HG02884 (cell line): ENCODE measurements at regions not wholly inside any gene's neighbourhood (a gene's known extent, or its start where the extent isn't known, plus 50 kb on each side); places are given as distances from the start of the nearest gene placed in this dataset.
"Not testable (repeated sequence)": the region's sequence is repeated elsewhere in the genome, so short reads cannot be mapped to it uniquely, and the experiment has no call there.

Experiments
- ATAC-seq: cut with Tn5 transposase; IDR thresholded peaks from one replicate; pipeline ENCODE4 v1.9.1; 2021; ENCODE audit warnings: mild to moderate bottlenecking, moderate library complexity; ENCODE audit not compliant: unreplicated experiment

DNA sequence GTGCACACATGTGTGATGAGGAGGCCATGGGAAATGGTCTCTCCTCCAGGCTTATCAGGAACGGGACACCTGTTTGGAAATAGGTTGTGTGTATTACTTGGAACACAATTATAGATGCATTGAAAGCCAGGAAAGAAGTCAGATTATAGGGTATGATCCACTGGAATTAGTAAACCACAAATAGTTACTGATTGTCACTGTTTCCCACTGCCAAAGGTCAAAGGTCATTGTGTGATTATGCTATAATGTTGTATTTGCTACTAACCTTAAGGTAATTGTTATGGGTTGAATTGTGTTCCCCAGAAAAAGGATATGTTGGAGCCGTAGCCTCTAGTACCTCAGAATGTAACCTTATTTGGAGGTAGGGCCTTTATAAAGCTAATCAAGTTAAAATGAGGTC lies 129.9 kb upstream of the FBXO33 start:
- ATAC-seq: no peak

GRCh38 chr14:39558525-39558924 lies 126.3 kb upstream of the FBXO33 start:
- ATAC-seq: no peak

- no peak for ATAC-seq
Observed at GRCh38 chr14:39555749-39556148, 123.5 kb upstream of the FBXO33 start.

DNA sequence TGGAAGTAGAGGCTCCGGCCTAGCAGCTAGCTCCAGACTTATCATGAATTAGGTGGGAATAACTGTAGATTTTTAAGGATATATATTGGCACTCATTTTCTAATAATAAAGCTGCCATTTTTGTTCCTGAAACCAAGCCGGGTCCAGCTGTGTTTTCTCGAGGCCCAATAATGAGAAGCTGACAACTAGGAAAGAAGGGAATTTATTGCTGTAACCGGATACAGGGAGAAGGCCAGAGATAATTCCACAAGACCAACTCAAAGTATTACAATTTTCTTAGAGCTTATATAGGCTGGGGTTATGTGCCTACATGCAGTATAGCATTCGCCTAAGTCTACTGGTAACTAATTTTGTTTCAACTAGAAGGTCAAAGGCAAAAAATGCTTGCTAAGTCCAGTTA lies 122.3 kb upstream of the FBXO33 start:
- no peak for ATAC-seq

- ATAC-seq: no peak
Observed at GRCh38 chr14:39548358-39548757, 116.1 kb upstream of the FBXO33 start.

DNA sequence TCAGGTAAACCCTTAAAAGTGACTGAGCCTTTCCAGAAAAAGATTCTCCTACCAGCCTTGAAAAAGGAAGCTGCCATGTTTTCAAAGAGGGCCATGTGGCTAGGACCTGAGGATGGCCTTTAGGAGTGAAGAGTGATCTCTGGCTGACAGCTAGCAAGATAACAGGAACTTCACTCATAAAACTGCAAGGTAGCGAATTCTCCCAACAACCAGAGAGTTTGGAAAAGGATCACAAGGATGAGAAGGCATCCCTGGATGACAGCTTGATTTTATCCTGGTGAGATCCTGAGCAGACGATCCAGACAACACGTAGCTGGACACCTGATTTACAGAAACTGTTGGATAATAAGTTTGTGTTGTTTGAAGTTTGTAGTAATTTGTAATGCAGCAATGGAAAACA lies 115.6 kb upstream of the FBXO33 start:
- ATAC-seq: no peak

- ATAC-seq: no peak
Observed at GRCh38 chr14:39505812-39506211, 73.6 kb upstream of the FBXO33 start.

- ATAC-seq: no peak
Observed at GRCh38 chr14:39500253-39500652, 68.0 kb upstream of the FBXO33 start.

- ATAC-seq: no peak
Observed at GRCh38 chr14:39499514-39499913, 67.3 kb upstream of the FBXO33 start.

DNA sequence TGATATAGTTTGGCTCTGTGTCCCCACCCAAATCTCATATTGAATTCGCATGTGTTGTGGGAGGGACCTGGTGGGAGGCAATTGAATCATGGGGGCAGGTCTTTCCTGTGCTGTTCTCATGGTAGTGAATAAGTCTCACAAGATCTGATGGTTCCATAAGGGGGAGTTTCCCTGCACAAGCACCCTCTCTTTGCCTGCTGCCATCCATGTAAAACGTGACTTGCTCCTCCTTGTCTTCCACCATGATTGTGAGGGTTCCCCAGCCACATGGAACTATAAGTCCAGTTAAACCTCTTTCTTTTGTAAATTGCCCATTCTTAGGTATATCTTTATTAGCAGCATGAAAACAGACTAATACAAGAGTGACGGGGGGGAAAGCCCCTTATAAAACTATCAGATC lies 65.4 kb upstream of the FBXO33 start:
- not testable (repeated sequence) for ATAC-seq

DNA sequence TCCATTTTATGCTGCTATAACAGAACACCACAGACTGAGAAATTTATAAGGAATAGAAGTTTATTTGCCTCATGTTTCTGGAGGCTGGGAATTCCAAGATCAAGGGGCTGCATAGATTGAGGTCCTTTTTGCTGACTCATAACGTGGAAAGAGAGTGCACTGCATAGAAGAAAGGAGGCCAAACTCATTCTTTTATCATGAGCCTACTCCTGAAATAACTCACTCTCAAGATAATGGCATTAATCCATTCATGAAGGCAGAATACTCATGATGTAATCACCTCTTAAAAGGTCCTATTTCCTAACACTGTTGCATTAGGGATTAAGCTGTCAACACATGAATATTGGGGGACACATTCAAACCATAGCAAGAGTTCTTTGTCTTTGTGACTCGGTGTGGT lies 60.0 kb upstream of the FBXO33 start:
- peak; percentile 60 for ATAC-seq

- no peak for ATAC-seq
Observed at GRCh38 chr14:39491134-39491571, 58.9 kb upstream of the FBXO33 start.

- no peak for ATAC-seq
Observed at GRCh38 chr14:39488600-39488999, 56.4 kb upstream of the FBXO33 start.

DNA sequence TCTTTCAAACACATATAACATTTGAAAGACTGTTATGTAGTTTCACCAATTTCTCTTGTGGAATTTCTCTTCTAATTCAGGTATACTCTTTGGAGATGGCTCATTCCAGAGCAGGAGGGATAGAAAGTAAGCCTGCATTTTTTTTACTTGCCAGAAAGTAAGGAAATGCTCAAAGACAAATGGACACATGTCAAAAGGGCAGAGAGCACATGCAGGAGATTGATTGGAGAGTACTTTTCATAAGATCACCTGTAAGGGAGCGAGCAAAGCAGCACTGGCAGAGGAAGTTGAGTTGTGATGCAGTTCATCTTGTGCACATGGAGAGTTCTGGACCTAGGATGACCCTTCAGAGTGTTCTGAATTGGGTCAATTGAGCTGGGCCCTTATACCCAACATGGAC lies 51.4 kb upstream of the FBXO33 start:
- ATAC-seq: no peak
